Activated B cell treated with CpG ODN at 0.5 μM for 24 hours (primary cell): ENCODE measurements at regions not wholly inside any gene's neighbourhood (a gene's known extent, or its start where the extent isn't known, plus 50 kb on each side); places are given as distances from the start of the nearest gene placed in this dataset.

Source experiments
- ATAC-seq: fragments of 200-7000 bp; cut with Tn5 transposase; one replicate; pipeline ENCODE4 v1.10.0; 2021; ENCODE audit warnings: low read depth, mild to moderate bottlenecking, moderate library complexity
- CTCF ChIA-PET: fragments of 350-600 bp; sonication (Branson Sonifier 250); formaldehyde crosslinking; loops from one replicate; lab custom pipeline; 2021; ENCODE audit warnings: antibody characterized with exemption; lab: Charles Lee
- POLR2A ChIA-PET: fragments of 350-600 bp; sonication (Branson Sonifier 250); formaldehyde crosslinking; loops from one replicate; lab custom pipeline; 2021; ENCODE audit warnings: antibody characterized with exemption; lab: Charles Lee
- DNase-seq: peaks from one replicate; pipeline ENCODE4 v3.0.0; 2022
- H3K27ac Mint-ChIP-seq: one replicate; pipeline ENCODE4 v1.8.0; 2020; ENCODE audit warnings: mixed read lengths
- H3K27me3 Mint-ChIP-seq: one replicate; pipeline ENCODE4 v1.8.0; 2021; ENCODE audit warnings: mixed read lengths
- H3K36me3 Mint-ChIP-seq: one replicate; pipeline ENCODE4 v1.8.0; 2021; ENCODE audit warnings: low read depth, mixed read lengths
- H3K4me1 Mint-ChIP-seq: one replicate; pipeline ENCODE4 v1.8.0; 2021; ENCODE audit warnings: mixed read lengths
- H3K4me3 Mint-ChIP-seq: one replicate; pipeline ENCODE4 v1.8.0; 2020; ENCODE audit warnings: mild to moderate bottlenecking, mixed read lengths
- H3K9me3 Mint-ChIP-seq: one replicate; pipeline ENCODE4 v1.8.0; 2020; ENCODE audit warnings: mixed read lengths
- intact Hi-C: fragments of 100-400 bp; cut with micrococcal nuclease; formaldehyde crosslinking; loops from one replicate; pipeline ENCODE4 v1.15.1; 2024
- TF ChIP-seq, protein P1 (sequence below): fragments of 200-600 bp; IDR thresholded peaks from one replicate; pipeline ENCODE4 v1.8.0; 2022; ENCODE audit warnings: antibody characterized with exemption, mild to moderate bottlenecking

GRCh38 chr7:68816491-68816890 lies 781.8 kb upstream of the AUTS2 start:
- no peak for ATAC-seq
- no peak overlapping the region for H3K27ac Mint-ChIP-seq
- intact Hi-C loops: no loop called here
- CTCF ChIA-PET: no interaction called here
- H3K27me3 Mint-ChIP-seq: no peaks in the 10 kb centered on the region
- no peak overlapping the region for H3K4me3 Mint-ChIP-seq
- DNase-seq: no peak
- H3K9me3 Mint-ChIP-seq: peaks cover 9% of the 10 kb centered on the region
- H3K36me3 Mint-ChIP-seq: no peaks in the 10 kb centered on the region
- no peaks in the 10 kb centered on the region for H3K4me1 Mint-ChIP-seq
- TF ChIP-seq, protein P1, sequence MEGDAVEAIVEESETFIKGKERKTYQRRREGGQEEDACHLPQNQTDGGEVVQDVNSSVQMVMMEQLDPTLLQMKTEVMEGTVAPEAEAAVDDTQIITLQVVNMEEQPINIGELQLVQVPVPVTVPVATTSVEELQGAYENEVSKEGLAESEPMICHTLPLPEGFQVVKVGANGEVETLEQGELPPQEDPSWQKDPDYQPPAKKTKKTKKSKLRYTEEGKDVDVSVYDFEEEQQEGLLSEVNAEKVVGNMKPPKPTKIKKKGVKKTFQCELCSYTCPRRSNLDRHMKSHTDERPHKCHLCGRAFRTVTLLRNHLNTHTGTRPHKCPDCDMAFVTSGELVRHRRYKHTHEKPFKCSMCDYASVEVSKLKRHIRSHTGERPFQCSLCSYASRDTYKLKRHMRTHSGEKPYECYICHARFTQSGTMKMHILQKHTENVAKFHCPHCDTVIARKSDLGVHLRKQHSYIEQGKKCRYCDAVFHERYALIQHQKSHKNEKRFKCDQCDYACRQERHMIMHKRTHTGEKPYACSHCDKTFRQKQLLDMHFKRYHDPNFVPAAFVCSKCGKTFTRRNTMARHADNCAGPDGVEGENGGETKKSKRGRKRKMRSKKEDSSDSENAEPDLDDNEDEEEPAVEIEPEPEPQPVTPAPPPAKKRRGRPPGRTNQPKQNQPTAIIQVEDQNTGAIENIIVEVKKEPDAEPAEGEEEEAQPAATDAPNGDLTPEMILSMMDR: no peak
- POLR2A ChIA-PET: no interaction called here

- ATAC-seq: no peak
Observed at GRCh38 chr7:68820321-68820720, 778.0 kb upstream of the AUTS2 start.

GRCh38 chr7:68821846-68822245 lies 776.4 kb upstream of the AUTS2 start:
- DNase-seq: no peak
- no peaks in the 10 kb centered on the region for H3K27me3 Mint-ChIP-seq
- TF ChIP-seq, protein P1: no peak
- ChIA-PET POLR2A (no interaction called here), CTCF (no interaction called here)
- H3K36me3 Mint-ChIP-seq: no peaks in the 10 kb centered on the region
- H3K9me3 Mint-ChIP-seq: peaks cover 6% of the 10 kb centered on the region
- H3K4me3 Mint-ChIP-seq: no peak overlapping the region
- no peaks in the 10 kb centered on the region for H3K4me1 Mint-ChIP-seq
- no peak for ATAC-seq
- intact Hi-C loops: no loop called here
- H3K27ac Mint-ChIP-seq: no peak overlapping the region

More at GRCh38 chr7:68820321-68820720, 778.0 kb upstream of the AUTS2 start:
- POLR2A ChIA-PET: no interaction called here
- intact Hi-C loops: no loop called here
- TF ChIP-seq, protein P1: no peak
- Mint-ChIP-seq H3K4me3 (no peak overlapping the region), H3K36me3 (no peaks in the 10 kb centered on the region), H3K27ac (no peak overlapping the region), H3K27me3 (no peaks in the 10 kb centered on the region), H3K9me3 (peaks cover 9% of the 10 kb centered on the region), H3K4me1 (no peaks in the 10 kb centered on the region)
- CTCF ChIA-PET: no interaction called here
- no peak for DNase-seq

GRCh38 chr7:68823996-68824780 lies 774.1 kb upstream of the AUTS2 start:
- Mint-ChIP-seq H3K36me3 (no peaks in the 10 kb centered on the region), H3K4me1 (no peaks in the 10 kb centered on the region), H3K27ac (no peak overlapping the region), H3K9me3 (peaks cover under 1% of the 10 kb centered on the region), H3K27me3 (no peaks in the 10 kb centered on the region), H3K4me3 (no peak overlapping the region)
- DNase-seq (no peak), ATAC-seq (no peak)
- CTCF ChIA-PET: no interaction called here
- TF ChIP-seq, protein P1: no peak
- intact Hi-C loops: no loop called here
- POLR2A ChIA-PET: no interaction called here

DNA sequence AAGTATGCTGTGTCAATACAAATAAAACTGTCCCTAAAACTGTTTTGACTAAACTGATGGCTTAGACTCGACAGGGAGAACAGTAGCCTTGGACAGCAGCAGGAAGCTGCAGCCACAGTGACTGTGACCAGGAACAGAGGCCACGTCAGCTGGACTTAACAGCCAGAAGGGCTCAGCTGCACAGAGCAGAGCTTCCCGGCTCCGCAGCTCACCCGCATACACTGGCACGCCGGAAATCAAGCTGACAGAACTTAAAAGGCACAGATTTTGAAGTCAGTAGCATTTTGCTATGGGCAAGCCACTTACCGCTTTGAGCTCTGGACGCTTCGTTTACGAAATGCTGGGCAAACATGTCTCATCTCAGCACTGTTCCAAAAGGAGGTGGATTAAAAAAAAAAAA lies 769.7 kb upstream of the AUTS2 start:
- intact Hi-C loops: no loop called here
- Mint-ChIP-seq H3K36me3 (no peaks in the 10 kb centered on the region), H3K27ac (no peak overlapping the region), H3K4me3 (no peak overlapping the region), H3K9me3 (peaks cover 7% of the 10 kb centered on the region), H3K4me1 (no peaks in the 10 kb centered on the region), H3K27me3 (no peaks in the 10 kb centered on the region)
- ChIA-PET CTCF (no interaction called here), POLR2A (no interaction called here)
- ATAC-seq (no peak), DNase-seq (no peak)
- TF ChIP-seq, protein P1: no peak
